Panc1 (cell line): ENCODE measurements at regions not wholly inside any gene's neighbourhood (a gene's known extent, or its start where the extent isn't known, plus 50 kb on each side); places are given as distances from the start of the nearest gene placed in this dataset.

Experiments used
- ATAC-seq: fragments of 200-7000 bp; cut with Tn5 transposase; 2 replicates; pipeline ENCODE4 v1.9.1; 2020; ENCODE audit warnings: mild to moderate bottlenecking, moderate library complexity
- BruUV-seq: library from RNA; stranded (reverse); fragments of 400-500 nt; replicated peaks from 2 replicates; lab custom pipeline; 2021; lab: Mats Ljungman, UMichigan
- CTCF ChIA-PET: fragments of 300-600 bp; sonication (Branson Sonifier 250); formaldehyde crosslinking; loops from one replicate; lab custom pipeline; 2022; ENCODE audit warnings: antibody characterized with exemption; lab: Charles Lee
- POLR2A ChIA-PET: fragments of 300-600 bp; sonication (Branson Sonifier 250); formaldehyde crosslinking; loops from one replicate; lab custom pipeline; 2022; ENCODE audit warnings: antibody characterized with exemption; lab: Charles Lee
- DNase-seq: peaks from one replicate; pipeline ENCODE4 v3.0.0-alpha.2; 2010; ENCODE audit warnings: low read depth, low spot score
- H3K27ac ChIP-seq: 2 replicates; pipeline ENCODE4 v1.5.1; 2011; ENCODE audit warnings: mild to moderate bottlenecking, low read length, inconsistent platforms
- H3K27me3 ChIP-seq: fragments of 200-500 bp; sonication (Bioruptor generic); 2 replicates; pipeline ENCODE4 v1.6.0; 2014; ENCODE audit warnings: low read length, inconsistent platforms; ENCODE audit not compliant: control insufficient read depth, insufficient read depth
- H3K36me3 ChIP-seq: fragments of 200-500 bp; sonication (Bioruptor generic); 2 replicates; pipeline ENCODE4 v1.5.1; 2014; ENCODE audit warnings: inconsistent platforms, mild to moderate bottlenecking, low read length, moderate library complexity; ENCODE audit not compliant: control insufficient read depth, insufficient read depth
- H3K4me1 ChIP-seq: 2 replicates; pipeline ENCODE4 v1.5.1; 2011; ENCODE audit warnings: inconsistent platforms, mild to moderate bottlenecking, low read length, moderate library complexity; ENCODE audit not compliant: control insufficient read depth, insufficient read depth
- H3K4me3 ChIP-seq, 2 experiments: 2 replicates each; pipeline ENCODE4 v1.5.1; 2011 to 2012; ENCODE audit warnings: low read depth in 2 of 2, low read length in 2 of 2, mild to moderate bottlenecking in 2 of 2, inconsistent platforms in 1 of 2, moderate library complexity in 1 of 2
- H3K9me3 ChIP-seq: fragments of 200-500 bp; sonication (Bioruptor generic); 2 replicates; pipeline ENCODE4 v1.5.1; 2014; ENCODE audit warnings: low read depth, mild to moderate bottlenecking, inconsistent platforms, low read length, moderate library complexity; ENCODE audit not compliant: control insufficient read depth, insufficient read depth
- CTCF ChIP-seq: fragments of 450-650 bp; IDR thresholded peaks from 2 replicates; pipeline ENCODE4 v1.5.1; 2017; ENCODE audit warnings: mild to moderate bottlenecking
- POLR2AphosphoS5 ChIP-seq: IDR thresholded peaks from 2 replicates; pipeline ENCODE4 v1.6.1; 2012; ENCODE audit warnings: mild to moderate bottlenecking, low read depth, low read length, moderate library complexity
- REST ChIP-seq, 2 experiments: IDR thresholded peaks; 2 replicates each; pipeline ENCODE4 v1.6.1; 2011 to 2012; ENCODE audit warnings: low read depth in 2 of 2, control low read depth in 1 of 2, low read length in 1 of 2, mild to moderate bottlenecking in 1 of 2, moderate library complexity in 1 of 2; ENCODE audit not compliant: insufficient read depth in 1 of 2
- SIN3A ChIP-seq: IDR thresholded peaks from 2 replicates; pipeline ENCODE4 v1.6.1; 2012; ENCODE audit warnings: low read depth, mild to moderate bottlenecking, low read length, moderate library complexity, borderline replicate concordance; ENCODE audit not compliant: insufficient read depth
- TCF7L2 ChIP-seq: IDR thresholded peaks from 2 replicates; pipeline ENCODE4 v1.6.1; 2011; ENCODE audit warnings: mild to moderate bottlenecking, low read depth, low read length, inconsistent platforms
- in situ Hi-C: cut with HindIII; loops from 2 replicates; pipeline ENCODE4 v1.10.0; 2016; ENCODE audit warnings: low sequenced_read_pairs, low pct_unique_long_range_greater_than_20kb
- intact Hi-C: fragments of 100-400 bp; cut with micrococcal nuclease; formaldehyde crosslinking; loops from one replicate; pipeline ENCODE4 v1.10.0; 2022; ENCODE audit not compliant: unreplicated experiment

GRCh38 chr21:38661197-38661871, 144.4 kb upstream of the ETS2 start:
- peak overlapping the region; percentile 38 to 47 for H3K4me3 ChIP-seq
- H3K9me3 ChIP-seq = no peaks in the 10 kb centered on the region
- ChIA-PET CTCF (interaction anchor here (0.6 kb wide), 1 partner anchor 156 kb away, joined by 3 read pairs; no protein-coding TSS in a partner anchor), POLR2A (no interaction called here)
- TF ChIP-seq SIN3A (no peak), POLR2AphosphoS5 (no peak), TCF7L2 (no peak), REST (IDR thresholded peaks at IDR 0.05; ENCODE audit: insufficient read depth in 1 of 2, low read depth in 2 of 2, low read length in 1 of 2) (no peak), CTCF (no peak)
- peaks cover 3% of the 10 kb centered on the region; the same call in 1 of the 2 replicates for H3K27me3 ChIP-seq
- ATAC-seq (peak; percentile 91), DNase-seq (no peak)
- no TSS peak for BruUV-seq
- intact Hi-C loops = no loop called here
- in situ Hi-C loops = no loop called here
- H3K4me1 ChIP-seq = no peaks in the 10 kb centered on the region; the same call in 1 of the 2 replicates
- H3K27ac ChIP-seq = no peak overlapping the region
- H3K36me3 ChIP-seq = no peaks in the 10 kb centered on the region

GRCh38 chr21:38661889-38662568, 143.7 kb upstream of the ETS2 start:
- intact Hi-C loops = no loop called here
- peaks cover 3% of the 10 kb centered on the region; the same call in 1 of the 2 replicates for H3K27me3 ChIP-seq
- TF ChIP-seq POLR2AphosphoS5 (no peak), SIN3A (no peak), REST (IDR thresholded peaks at IDR 0.05; ENCODE audit: insufficient read depth in 1 of 2, low read depth in 2 of 2, low read length in 1 of 2) (no peak), TCF7L2 (no peak), CTCF (no peak)
- in situ Hi-C loops = no loop called here
- POLR2A ChIA-PET = no interaction called here
- ATAC-seq (no peak; the same call in 1 of the 2 replicates), DNase-seq (no peak)
- peak overlapping the region; percentile 38 to 47; a peak in 3 of 4 replicates for H3K4me3 ChIP-seq
- no peaks in the 10 kb centered on the region for H3K9me3 ChIP-seq
- CTCF ChIA-PET = interaction anchor here (0.6 kb wide), 1 partner anchor 156 kb away, joined by 3 read pairs; no protein-coding TSS in a partner anchor
- no TSS peak for BruUV-seq
- H3K36me3 ChIP-seq = no peaks in the 10 kb centered on the region
- H3K4me1 ChIP-seq = no peaks in the 10 kb centered on the region; the same call in 1 of the 2 replicates
- H3K27ac ChIP-seq = no peak overlapping the region
